ENCODE measurements at regions not wholly inside any gene's neighbourhood (a gene's known extent, or its start where the extent isn't known, plus 50 kb on each side); places are given as distances from the start of the nearest gene placed in this dataset.

GRCh38 chr3:95886616-95887015 lies 927.8 kb upstream of the EPHA6 start:
- DNase-seq = no peak

GRCh38 chr3:95887114-95887513 lies 927.3 kb upstream of the EPHA6 start:
- DNase-seq = no peak

GRCh38 chr3:95894820-95895219 lies 919.6 kb upstream of the EPHA6 start:
- no peak for DNase-seq

DNA sequence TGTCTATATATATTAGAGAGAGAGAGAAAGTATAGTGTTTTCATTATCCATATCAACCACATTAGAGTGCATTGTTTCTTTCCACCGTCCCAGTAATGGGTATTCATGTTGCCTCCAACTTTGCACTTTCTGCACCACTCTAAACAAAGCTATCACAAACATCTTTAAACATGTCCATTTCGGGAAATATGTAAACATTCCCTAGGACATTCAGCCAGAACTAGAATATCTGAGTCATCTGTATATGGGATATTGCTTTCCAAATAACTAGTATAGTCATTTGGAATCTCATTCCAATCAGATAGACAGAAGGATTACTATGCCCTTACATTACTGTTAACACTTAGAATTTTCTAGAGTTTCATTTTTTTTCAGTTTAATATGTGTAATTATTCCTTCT lies 914.9 kb upstream of the EPHA6 start:
- no peak for DNase-seq

DNA sequence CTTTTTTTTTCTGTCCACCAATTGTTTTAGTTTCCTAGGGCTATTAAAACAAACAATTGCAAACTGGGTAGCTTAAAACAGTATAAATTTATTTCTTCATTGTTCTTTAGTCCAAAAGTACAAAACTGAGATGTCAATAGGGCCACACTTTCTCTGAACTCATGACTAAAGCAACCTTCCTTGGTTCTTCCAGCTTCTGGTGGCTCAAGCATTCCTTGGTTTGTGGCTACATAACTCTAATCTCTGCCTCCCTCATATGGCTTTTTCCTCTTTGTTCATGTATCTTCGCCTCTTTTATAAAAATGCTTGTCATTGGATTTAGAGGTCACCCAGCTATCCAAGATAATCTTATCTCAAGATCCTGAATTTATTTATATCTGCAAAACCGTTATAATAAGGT lies 914.5 kb upstream of the EPHA6 start:
- no peak for DNase-seq

GRCh38 chr3:95901948-95902347 lies 912.4 kb upstream of the EPHA6 start:
- no peak for DNase-seq

DNA sequence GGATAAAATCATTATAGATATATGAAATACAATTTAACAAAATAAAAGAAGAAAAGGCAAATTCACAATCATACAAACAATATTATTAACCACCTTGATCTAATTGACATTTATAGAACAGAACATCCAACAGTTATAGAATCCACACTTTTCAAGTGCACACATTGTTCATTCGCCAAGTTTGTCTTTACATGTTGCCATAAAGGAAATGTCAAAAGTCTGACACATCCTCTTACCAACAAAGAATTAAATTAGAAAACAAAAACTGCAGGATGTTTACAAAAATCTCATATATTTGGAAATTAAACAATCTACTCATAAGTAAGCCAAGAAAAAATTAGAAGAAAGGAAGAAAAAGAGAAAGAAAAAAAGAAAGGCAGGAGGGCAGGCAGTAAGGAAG lies 909.2 kb upstream of the EPHA6 start:
- no peak for DNase-seq

GRCh38 chr3:95911767-95912166 lies 902.6 kb upstream of the EPHA6 start:
- no peak for DNase-seq

DNA sequence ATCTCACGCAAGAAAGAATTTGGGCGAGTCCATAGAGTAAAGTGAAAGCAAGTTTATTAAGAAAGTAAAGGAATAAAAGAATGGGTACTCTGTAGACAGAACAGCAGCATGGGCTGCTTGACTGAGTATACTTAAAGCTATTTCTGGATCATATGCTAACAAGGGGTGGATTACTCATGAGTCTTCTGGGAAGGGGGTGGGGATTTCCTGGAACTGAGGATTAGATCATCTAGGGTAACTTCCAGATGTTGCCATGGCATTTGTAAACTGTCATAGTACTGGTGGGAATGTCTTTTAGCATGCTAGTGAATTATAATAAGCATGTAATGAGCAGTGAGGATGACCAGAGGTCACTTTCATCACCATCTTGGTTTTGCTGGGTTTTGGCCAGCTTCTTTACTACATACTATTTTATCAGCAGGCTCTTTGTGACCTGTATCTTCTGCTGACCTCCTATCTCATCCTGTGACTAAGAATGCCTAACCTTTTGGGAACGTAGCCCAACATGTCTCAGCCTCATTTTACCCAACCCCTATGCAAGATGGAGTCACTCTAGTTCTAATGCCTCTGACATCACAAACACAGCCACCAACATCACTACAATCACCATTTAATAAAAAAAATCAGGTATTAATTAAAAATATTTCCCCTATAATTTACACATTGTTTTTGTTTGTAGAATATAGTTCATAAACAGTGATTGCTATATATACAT lies 890.7 kb upstream of the EPHA6 start:
- DNase-seq = no peak

DNA sequence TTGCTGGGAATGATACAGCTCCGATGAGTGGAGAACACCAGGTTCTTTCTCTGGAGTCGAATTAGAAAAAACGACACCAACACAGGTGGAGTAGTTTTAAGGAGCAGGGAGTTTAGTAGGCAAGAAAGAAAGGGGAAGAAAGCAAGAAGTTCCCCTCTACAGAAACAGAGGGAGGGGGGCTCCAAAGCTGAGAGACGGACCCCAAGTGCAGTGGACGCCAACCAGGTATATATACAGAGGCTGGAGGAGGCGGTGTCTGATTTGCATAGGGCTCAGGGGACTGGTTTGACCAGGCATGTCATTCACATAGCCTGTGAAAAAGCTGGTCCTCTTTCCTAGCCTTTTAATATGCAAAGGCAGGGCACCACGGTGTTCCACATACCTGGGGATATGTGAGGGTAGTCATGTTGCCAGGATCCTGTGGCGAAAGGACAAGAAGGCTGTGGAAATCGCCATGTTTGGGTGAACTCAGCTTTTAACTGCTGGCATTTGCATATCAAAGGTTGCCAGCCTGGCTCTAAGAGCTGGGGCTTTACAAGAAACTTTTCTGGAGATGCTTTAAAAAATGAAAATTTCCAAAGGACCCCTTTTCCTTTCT lies 887.4 kb upstream of the EPHA6 start:
- DNase-seq = no peak

- DNase-seq = no peak
These were observed 880.2 kb upstream of the EPHA6 start for GRCh38 chr3:95934181-95934580.

DNA sequence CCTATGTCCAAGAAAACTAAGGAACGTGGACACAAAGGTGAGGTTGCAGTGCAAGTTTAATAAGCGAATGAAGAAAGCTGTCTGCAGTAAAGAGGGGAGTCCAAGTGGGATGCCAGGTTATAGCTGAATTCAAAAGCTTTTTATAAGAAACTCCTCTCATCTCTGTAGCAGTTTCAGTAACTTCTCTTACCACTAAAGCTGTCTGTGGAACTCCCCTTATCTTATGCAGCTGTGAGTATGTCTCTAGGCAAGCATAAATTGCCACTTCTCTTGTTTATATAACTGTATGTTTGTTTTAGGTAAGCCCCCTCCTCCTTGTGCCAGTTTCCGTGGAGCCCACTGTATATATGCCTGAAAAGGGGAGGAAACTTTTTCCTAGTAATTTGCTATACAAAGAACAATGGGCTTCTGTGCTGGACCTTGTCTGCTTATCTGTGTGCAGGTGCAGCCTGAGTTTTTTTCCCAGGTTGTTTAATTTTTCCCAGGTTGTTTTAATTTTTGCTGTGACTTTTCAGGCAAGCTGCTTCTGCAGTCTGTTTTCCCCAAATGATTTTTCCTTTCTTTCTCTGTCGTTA lies 875.1 kb upstream of the EPHA6 start:
- no peak for DNase-seq

- no peak for DNase-seq
These were observed 848.6 kb upstream of the EPHA6 start for GRCh38 chr3:95965704-95966336.

- no peak for DNase-seq
These were observed 842.8 kb upstream of the EPHA6 start for GRCh38 chr3:95971573-95971972.

- DNase-seq = no peak
These were observed 820.1 kb upstream of the EPHA6 start for GRCh38 chr3:95994338-95994737.

DNA sequence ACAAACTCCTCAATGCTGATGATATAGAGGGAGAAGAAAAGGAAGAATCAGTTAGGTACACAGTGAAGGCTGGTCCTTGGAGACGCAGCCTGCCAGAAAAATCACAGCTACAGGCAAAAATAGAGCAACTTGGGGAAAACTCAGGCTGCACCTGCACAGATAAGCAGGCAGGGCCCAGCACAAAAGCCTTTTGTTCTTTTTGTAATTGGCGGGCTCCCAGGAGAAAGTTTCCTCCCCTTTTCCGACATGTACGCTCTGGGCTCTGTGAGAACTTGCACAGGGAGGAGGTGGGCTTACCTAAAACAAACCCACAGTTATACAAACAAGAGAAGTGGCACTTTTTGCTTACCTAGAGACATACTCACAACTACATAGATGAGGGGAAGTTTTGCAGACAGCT lies 813.4 kb upstream of the EPHA6 start:
- no peak for DNase-seq

DNA sequence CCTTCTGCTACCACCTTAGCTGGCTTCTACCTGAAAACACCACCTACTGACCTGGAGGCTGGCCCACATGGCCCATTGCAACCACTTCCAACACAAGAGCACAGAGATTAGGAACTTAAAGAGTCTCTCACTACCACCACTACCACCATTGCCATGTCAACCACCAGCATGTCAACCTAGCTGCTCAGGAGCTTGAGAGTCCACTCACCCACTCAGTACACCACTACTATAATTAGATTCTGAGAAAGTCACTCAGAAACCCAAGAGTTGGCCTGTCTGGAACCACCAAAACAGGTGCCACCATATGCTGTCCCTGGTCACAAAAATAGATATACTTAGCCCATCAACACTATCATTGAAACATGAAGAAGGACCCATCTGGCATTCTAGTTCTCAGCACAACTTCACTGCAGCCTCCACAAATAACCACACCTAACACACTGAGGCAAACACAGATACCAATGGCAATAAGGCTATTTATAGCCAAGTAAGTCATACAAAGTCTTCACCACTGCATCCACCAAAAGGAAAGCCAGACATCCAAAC lies 806.7 kb upstream of the EPHA6 start:
- no peak for DNase-seq

- no peak for DNase-seq
These were observed 801.5 kb upstream of the EPHA6 start for GRCh38 chr3:96012939-96013338.

DNA sequence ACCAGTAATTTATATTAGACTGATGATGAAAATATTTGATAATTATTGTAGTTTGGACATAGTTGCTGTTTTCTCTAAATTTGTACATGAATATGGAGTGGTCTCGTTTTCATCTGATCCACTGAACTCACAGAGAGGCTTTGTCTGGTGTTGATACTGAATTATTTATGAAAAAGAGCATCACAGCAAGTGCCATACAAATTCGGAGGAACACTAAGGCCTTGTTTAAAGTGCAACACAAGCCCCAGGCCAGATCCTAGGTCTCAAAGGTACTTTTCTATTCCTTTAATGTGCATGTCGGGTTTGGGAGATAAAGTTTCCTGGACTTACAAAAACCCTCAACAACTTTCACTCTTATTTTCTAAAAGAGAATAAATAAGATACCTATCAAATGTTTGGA lies 796.8 kb upstream of the EPHA6 start:
- no peak for DNase-seq

DNA sequence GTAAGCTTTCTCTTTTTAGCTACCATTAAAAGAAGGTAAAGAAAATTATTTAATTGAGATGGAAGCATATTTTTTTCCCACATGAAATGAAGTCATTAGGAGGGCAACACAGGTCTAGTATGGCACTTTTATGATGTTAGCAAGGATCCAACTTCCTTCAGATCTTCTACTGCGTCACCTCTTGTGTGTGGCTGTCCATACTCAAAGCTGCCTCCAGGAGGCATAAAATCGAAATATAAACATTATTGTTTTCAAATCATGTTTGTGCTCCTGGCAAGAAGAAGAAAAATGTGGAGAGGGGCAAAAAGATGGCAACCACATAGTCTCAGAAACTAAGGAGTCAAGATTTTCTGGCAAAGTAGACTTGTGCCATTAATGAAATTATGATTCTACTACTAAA lies 791.7 kb upstream of the EPHA6 start:
- DNase-seq = no peak

DNA sequence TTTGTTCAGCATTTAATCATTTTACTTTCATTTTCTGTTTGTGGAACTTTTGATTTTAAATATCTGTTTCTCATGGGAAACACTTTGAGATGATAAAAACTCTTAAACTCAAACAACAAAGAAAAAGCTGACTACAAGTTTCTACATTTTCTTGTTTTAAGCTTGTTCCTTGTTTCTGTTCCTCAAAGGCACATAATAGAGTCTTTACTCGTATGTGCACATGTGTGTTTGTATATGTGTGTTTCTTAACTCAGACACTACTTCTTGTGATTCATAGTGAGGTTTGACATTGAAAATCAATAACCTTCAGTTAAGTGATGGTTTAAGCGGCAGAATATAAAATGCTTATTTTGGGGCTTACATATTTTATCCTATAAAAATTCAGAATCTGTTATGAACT lies 786.7 kb upstream of the EPHA6 start:
- no peak for DNase-seq

DNA sequence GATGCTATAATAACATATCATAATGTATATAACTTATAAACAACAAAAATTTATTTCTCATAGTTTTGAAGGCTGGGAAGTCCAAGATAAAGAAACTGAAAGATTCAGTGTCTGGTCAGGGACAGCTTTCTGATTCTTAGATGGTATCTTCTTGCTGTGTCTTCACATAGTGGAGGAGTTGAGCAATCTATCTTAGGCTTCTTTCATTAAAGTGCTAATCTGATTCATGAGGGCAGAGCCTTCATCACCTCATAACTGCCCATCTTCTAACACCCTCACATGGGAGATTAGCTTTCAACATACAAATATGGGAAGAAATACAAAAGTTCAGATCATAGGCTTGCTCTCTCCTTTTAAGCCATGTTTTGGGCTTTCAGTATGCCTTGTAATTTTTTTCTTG lies 774.8 kb upstream of the EPHA6 start:
- DNase-seq = no peak

DNA sequence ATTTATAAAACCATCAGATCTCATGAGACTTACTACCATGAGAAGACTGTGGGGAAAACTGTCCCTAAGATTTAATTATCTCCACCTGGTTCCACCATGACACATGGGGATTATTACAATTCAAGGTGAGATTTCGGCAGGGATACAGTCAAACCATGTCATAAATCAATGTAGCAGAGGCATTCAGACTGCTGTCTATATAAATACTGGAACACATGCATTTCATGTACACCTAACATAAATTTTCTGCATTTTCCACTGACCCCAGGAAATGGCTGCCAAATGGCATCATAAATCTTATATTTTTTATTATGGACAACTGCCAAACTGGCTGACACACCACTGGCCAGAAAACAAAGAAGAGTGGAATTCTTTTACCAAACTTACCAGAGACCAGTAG lies 755.1 kb upstream of the EPHA6 start:
- DNase-seq = no peak

DNA sequence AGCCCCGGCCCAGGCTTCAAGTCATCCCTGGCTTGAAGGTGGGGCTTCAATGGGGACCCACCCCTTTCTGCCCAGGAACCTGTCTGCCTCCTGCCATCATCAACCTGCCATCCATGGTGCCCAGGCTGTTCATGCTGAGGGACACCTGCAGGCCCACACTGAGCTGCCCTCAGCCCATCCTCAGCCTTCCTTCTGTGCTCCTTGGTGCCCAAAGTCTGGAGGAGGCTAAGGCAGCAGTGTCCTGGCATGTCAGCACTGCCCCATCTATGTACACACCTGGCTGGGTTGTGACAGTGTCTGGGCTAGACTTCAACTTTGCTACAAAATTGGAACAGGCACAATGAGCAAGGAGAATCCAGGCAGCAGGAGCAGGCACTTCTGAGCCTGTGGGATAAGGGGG lies 745.3 kb upstream of the EPHA6 start:
- DNase-seq = no peak
